Activated CD4-positive, alpha-beta T cell treated with anti-CD3 and anti-CD28 coated beads for 36 hours (primary cell): ENCODE measurements at regions not wholly inside any gene's neighbourhood (a gene's known extent, or its start where the extent isn't known, plus 50 kb on each side); places are given as distances from the start of the nearest gene placed in this dataset.

ENCODE experiments used
- ATAC-seq: fragments of 200-7000 bp; cut with Tn5 transposase; one replicate; pipeline ENCODE4 v1.10.0; 2021; ENCODE audit warnings: mild to moderate bottlenecking, moderate library complexity
- CTCF ChIA-PET: fragments of 350-600 bp; sonication (Branson Sonifier 250); formaldehyde crosslinking; loops from one replicate; lab custom pipeline; 2021; ENCODE audit warnings: antibody characterized with exemption; lab: Charles Lee
- POLR2A ChIA-PET: fragments of 350-600 bp; sonication (Branson Sonifier 250); formaldehyde crosslinking; loops from one replicate; lab custom pipeline; 2021; ENCODE audit warnings: antibody characterized with exemption, inconsistent platforms; lab: Charles Lee
- DNase-seq: peaks from one replicate; pipeline ENCODE4 v3.0.0-alpha.2; 2020
- H3K27ac Mint-ChIP-seq: one replicate; pipeline ENCODE4 v1.8.0; 2021; ENCODE audit warnings: mixed read lengths
- H3K27me3 Mint-ChIP-seq: one replicate; pipeline ENCODE4 v1.8.0; 2021; ENCODE audit warnings: mixed read lengths
- H3K36me3 Mint-ChIP-seq: one replicate; pipeline ENCODE4 v1.8.0; 2021; ENCODE audit warnings: low read depth, mixed read lengths
- H3K4me1 Mint-ChIP-seq: one replicate; pipeline ENCODE4 v1.8.0; 2021; ENCODE audit warnings: mixed read lengths
- H3K4me3 Mint-ChIP-seq: one replicate; pipeline ENCODE4 v1.8.0; 2021; ENCODE audit warnings: mild to moderate bottlenecking, moderate library complexity, mixed read lengths
- H3K9me3 Mint-ChIP-seq: one replicate; pipeline ENCODE4 v1.8.0; 2021; ENCODE audit warnings: low read depth, mixed read lengths
- intact Hi-C, 2 experiments: fragments of 100-400 bp; cut with DNase I in 1 of 2; cut with micrococcal nuclease in 1 of 2; formaldehyde crosslinking; loops; one replicate each; pipeline versions ENCODE4 v1.14.2 to v1.15.1; 2022 to 2024; cut with DNase I, micrococcal nuclease

DNA sequence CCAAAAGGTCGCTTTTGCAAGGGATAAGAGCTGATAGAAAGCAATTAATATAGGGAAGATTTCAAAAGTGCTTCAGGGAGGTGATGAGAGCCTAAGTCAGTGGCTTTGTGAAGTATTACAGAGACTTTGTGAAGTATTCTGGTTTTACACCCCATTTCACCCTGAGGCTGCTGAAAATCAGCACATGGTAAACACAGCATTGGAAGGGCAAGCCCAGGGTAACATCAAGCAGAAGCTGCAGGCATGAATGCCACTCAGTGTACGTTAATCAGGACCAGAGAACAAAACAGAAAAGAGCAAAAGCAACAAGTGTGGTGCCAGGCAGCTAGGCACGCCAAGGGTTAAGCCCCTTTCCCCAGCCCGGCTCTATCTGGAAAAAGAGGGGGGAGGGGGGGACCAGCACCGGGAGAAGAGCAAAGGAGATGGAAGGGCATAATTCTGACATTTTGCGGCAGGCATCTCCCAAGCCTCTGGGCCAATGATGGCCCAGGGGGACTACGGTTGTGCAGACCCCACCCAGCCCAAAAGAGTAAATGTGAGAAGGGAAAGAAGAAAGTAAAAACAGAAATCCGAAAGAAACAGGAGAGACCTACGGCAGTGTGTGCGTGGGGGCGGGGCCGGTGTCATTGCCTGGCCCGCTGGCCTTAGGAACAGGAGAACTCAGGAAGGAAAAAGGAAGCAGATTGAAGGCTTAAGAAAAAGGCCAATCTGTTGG is 58.9 kb downstream of the DHRS2 start:
- no peak for ATAC-seq
- CTCF ChIA-PET = no interaction called here
- intact Hi-C loops = no loop called here
- H3K27me3 Mint-ChIP-seq = peaks cover 13% of the 10 kb centered on the region
- no peak overlapping the region for H3K4me3 Mint-ChIP-seq
- no peaks in the 10 kb centered on the region for H3K36me3 Mint-ChIP-seq
- H3K27ac Mint-ChIP-seq = no peak overlapping the region
- peaks cover 5% of the 10 kb centered on the region for H3K9me3 Mint-ChIP-seq
- POLR2A ChIA-PET = no interaction called here
- no peak for DNase-seq
- no peaks in the 10 kb centered on the region for H3K4me1 Mint-ChIP-seq

DNA sequence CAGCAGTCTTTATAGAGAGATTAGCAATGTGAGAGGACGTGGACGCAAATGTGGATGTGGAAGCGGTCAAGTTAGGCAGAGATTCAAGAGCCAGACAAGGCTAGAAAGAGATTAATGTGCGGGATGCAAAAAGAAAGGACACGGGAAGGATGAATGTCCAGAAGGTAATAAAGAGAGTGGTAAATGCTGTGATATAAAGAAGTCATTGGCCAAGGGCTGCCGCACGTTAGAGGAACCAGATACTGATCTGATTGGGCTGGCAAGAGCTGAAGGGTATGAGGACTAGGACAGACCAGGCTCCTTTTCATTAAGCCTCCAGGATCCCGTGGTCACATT is 59.5 kb downstream of the DHRS2 start:
- no peaks in the 10 kb centered on the region for H3K36me3 Mint-ChIP-seq
- ChIA-PET CTCF (no interaction called here), POLR2A (no interaction called here)
- H3K9me3 Mint-ChIP-seq = peaks cover 5% of the 10 kb centered on the region
- intact Hi-C loops = no loop called here
- H3K4me3 Mint-ChIP-seq = no peak overlapping the region
- no peak overlapping the region for H3K27ac Mint-ChIP-seq
- DNase-seq = no peak
- H3K4me1 Mint-ChIP-seq = no peaks in the 10 kb centered on the region
- H3K27me3 Mint-ChIP-seq = peaks cover 13% of the 10 kb centered on the region
- ATAC-seq = no peak

DNA sequence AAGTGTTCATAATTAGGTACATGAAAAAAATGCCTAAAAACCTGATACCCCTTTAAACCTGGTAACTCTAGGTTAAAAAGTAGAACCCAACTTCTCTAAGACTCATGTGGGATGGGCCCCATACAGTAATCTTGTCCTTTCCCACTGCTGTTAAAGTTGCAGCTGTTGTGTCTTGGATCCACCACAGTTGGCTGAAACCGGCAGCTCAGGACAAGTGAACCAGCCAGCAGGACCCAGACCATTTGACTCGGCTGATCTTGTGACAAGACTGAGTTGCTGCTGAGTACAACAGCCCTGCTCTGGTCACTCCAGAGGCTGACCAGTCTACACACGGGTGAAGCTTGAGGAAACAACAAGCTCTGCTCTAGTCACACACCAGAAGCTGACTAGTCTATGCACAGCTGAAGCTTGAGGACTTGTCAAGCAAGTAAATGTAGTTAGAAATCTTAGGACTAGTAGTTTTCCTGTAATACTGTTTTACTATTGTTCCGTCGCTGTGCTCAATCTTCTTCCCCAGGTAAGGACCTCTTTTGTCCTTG is 60.6 kb downstream of the DHRS2 start:
- H3K36me3 Mint-ChIP-seq = no peaks in the 10 kb centered on the region
- DNase-seq (no peak), ATAC-seq (no peak)
- peaks cover 10% of the 10 kb centered on the region for H3K27me3 Mint-ChIP-seq
- CTCF ChIA-PET = no interaction called here
- no peaks in the 10 kb centered on the region for H3K9me3 Mint-ChIP-seq
- POLR2A ChIA-PET = no interaction called here
- no peak overlapping the region for H3K4me3 Mint-ChIP-seq
- no peak overlapping the region for H3K27ac Mint-ChIP-seq
- no peaks in the 10 kb centered on the region for H3K4me1 Mint-ChIP-seq
- intact Hi-C loops = no loop called here

- Mint-ChIP-seq H3K4me1 (no peaks in the 10 kb centered on the region), H3K27ac (no peak overlapping the region), H3K27me3 (peaks cover 11% of the 10 kb centered on the region), H3K4me3 (no peak overlapping the region), H3K9me3 (no peaks in the 10 kb centered on the region), H3K36me3 (no peaks in the 10 kb centered on the region)
- ATAC-seq (no peak), DNase-seq (no peak)
- ChIA-PET POLR2A (no interaction called here), CTCF (no interaction called here)
- intact Hi-C loops = no loop called here
Measured at GRCh38 chr14:23697680-23698079, 61.5 kb downstream of the DHRS2 start.

DNA sequence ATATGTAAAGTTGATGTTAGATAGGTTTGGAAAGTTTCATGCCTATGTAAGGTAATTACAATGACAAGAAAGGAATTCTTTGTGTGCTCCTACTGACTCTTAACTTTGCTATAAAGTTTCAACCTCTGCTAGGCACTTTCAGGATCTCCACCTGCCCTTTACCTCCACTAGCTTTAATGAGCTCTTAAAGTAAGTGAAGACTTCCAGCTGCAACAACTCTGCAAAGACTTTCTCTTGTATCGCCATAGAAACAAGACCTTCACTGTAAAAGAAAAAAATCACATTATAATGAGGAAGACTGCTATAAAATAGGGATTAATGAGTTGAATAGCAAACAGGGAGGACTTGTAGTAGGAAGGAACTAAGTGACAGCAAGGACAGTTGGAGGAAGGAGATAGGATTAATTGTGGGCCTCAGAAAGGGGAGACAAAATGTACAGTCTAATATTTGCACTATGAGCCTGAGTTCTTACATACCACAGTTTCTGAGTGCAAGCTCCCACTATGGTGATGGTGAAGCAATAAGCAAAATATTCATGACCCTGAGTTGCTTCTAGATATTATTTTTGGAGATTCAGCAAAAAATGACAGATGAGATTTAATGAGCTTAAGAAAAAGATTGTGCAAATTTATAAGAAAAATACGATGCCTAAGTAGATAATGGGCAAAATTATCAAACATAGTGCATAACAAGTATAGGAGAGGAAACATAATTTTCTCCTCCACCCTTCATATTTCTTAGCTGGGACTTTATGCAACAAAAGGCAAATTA is 66.7 kb downstream of the DHRS2 start:
- no peak for ATAC-seq
- ChIA-PET POLR2A (interaction anchor here (0.5 kb wide), 1 partner anchor 49 kb away, joined by 4 read pairs; no protein-coding TSS in a partner anchor), CTCF (interaction anchor here (0.7 to 0.8 kb wide), 2 partner anchors 71 to 342 kb away, joined by 3 to 6 read pairs; no protein-coding TSS in a partner anchor)
- no peak for DNase-seq
- Mint-ChIP-seq H3K4me3 (no peak overlapping the region), H3K27me3 (peaks cover 13% of the 10 kb centered on the region), H3K36me3 (peaks cover 2% of the 10 kb centered on the region), H3K9me3 (peaks cover 7% of the 10 kb centered on the region), H3K27ac (no peak overlapping the region), H3K4me1 (no peaks in the 10 kb centered on the region)
- intact Hi-C loops = no loop called here

DNA sequence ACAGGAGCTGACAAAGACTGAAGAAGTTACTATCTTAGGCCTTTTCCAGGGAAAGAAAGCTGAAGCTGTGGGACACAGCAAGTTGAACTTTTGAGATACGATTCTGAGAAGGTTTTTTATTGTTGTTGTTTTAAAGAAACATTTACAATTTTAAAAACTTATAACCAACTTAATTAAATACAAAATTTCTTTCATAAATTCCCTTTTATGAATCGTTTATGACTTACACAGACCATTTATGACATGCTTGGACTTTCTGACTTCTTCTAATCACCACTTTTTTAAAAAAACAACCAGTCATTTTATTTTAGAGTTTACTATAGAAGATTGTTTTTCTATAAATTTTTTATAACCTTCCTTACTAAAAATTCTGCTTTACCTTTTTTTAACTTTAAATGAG is 68.7 kb downstream of the DHRS2 start:
- Mint-ChIP-seq H3K4me1 (no peaks in the 10 kb centered on the region), H3K27ac (no peak overlapping the region), H3K4me3 (no peak overlapping the region), H3K9me3 (peaks cover 7% of the 10 kb centered on the region), H3K36me3 (peaks cover 2% of the 10 kb centered on the region), H3K27me3 (peaks cover 10% of the 10 kb centered on the region)
- POLR2A ChIA-PET = interaction anchor here (0.7 kb wide), 1 partner anchor 528 kb away, joined by 4 read pairs; the partner anchor contains the start of gene GMPR2
- no peak for DNase-seq
- no peak for ATAC-seq
- CTCF ChIA-PET = interaction anchor here (0.6 to 0.7 kb wide), 2 partner anchors 72 to 206 kb away, joined by 3 read pairs; no protein-coding TSS in a partner anchor
- intact Hi-C loops = no loop called here

DNA sequence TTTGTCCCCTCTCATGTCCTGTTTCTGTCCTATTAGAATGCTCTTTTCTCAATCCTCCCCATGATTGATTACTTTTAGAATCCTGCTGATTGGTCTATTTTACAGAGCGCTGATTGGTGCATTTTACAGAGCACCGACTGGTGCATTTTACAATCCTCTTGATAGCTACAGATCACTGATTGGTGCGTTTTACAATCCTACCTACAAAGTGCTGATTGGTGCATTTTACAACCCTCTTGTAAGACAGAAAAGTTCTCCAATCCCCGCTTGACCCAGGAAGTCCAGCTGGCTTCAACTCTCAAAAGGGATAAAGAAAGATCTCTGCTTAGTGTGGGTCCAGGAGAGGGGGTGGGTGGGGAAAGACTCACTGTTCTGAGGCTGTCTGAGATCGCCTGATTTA is 71.3 kb downstream of the DHRS2 start:
- CTCF ChIA-PET = interaction anchor here (0.5 to 1.0 kb wide), 2 partner anchors 37 to 1020 kb away, joined by 3 read pairs; no protein-coding TSS in a partner anchor
- intact Hi-C loops = no loop called here

DNA sequence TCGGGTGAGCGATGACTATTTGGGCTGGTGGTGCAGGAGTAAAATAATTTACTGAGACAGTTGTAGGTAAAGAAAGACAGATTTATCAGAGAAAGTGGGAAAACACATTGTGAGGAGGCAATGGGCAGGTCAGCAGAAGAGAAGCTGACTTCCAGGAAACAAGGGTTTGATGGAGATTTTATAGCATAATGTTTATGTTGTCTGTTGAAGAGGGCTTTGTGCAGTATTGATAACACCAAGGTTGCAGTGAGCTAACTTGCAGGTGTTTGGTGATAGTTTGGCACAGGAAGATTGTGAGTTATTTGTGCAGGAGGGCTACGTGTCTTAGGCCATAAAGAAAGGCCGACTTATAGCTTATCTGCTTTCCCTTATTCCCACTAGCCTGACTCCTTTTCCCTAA is 72.2 kb downstream of the DHRS2 start:
- H3K9me3 Mint-ChIP-seq = peaks cover 7% of the 10 kb centered on the region

More for the DNA sequence above, 71.3 kb downstream of the DHRS2 start:
- POLR2A ChIA-PET = interaction anchor here (0.7 kb wide), 1 partner anchor 152 kb away, joined by 4 read pairs; no protein-coding TSS in a partner anchor
- no peak overlapping the region for H3K4me3 Mint-ChIP-seq
- ATAC-seq = no peak
- H3K27me3 Mint-ChIP-seq = peaks cover 9% of the 10 kb centered on the region
- peaks cover 2% of the 10 kb centered on the region for H3K36me3 Mint-ChIP-seq
- peaks cover 7% of the 10 kb centered on the region for H3K9me3 Mint-ChIP-seq
- DNase-seq = no peak
- H3K4me1 Mint-ChIP-seq = no peaks in the 10 kb centered on the region
- no peak overlapping the region for H3K27ac Mint-ChIP-seq

GRCh38 chr14:23709923-23710322 is 73.8 kb downstream of the DHRS2 start:
- ChIA-PET CTCF (no interaction called here), POLR2A (no interaction called here)
- H3K4me1 Mint-ChIP-seq = no peaks in the 10 kb centered on the region
- no peak for DNase-seq
- intact Hi-C loops = loop anchor here in 1 of 2 experiments (10.0 kb wide), 1 partner anchor 1035 kb away; no protein-coding TSS in a partner anchor
- peaks cover 8% of the 10 kb centered on the region for H3K27me3 Mint-ChIP-seq
- no peak for ATAC-seq
- no peak overlapping the region for H3K27ac Mint-ChIP-seq
- no peak overlapping the region for H3K4me3 Mint-ChIP-seq
- H3K36me3 Mint-ChIP-seq = no peaks in the 10 kb centered on the region
- peaks cover 4% of the 10 kb centered on the region for H3K9me3 Mint-ChIP-seq

More for the DNA sequence above, 72.2 kb downstream of the DHRS2 start:
- no peak overlapping the region for H3K4me3 Mint-ChIP-seq
- peaks cover 9% of the 10 kb centered on the region for H3K27me3 Mint-ChIP-seq
- DNase-seq = no peak
- CTCF ChIA-PET = no interaction called here
- intact Hi-C loops = no loop called here
- H3K4me1 Mint-ChIP-seq = no peaks in the 10 kb centered on the region
- no peak overlapping the region for H3K27ac Mint-ChIP-seq
- POLR2A ChIA-PET = interaction anchor here (0.7 kb wide), 1 partner anchor 153 kb away, joined by 4 read pairs; no protein-coding TSS in a partner anchor
- H3K36me3 Mint-ChIP-seq = peaks cover 2% of the 10 kb centered on the region
- no peak for ATAC-seq

- Mint-ChIP-seq H3K4me1 (no peaks in the 10 kb centered on the region), H3K9me3 (no peaks in the 10 kb centered on the region), H3K36me3 (no peaks in the 10 kb centered on the region), H3K27ac (no peak overlapping the region), H3K27me3 (peaks cover 13% of the 10 kb centered on the region), H3K4me3 (no peak overlapping the region)
- DNase-seq (no peak), ATAC-seq (no peak)
- intact Hi-C loops = loop anchor here in 1 of 2 experiments (10.0 kb wide), 1 partner anchor 1037 kb away; no protein-coding TSS in a partner anchor
- POLR2A ChIA-PET = no interaction called here
- CTCF ChIA-PET = interaction anchor here (0.9 kb wide), 1 partner anchor 15 kb away, joined by 3 read pairs; no protein-coding TSS in a partner anchor
Measured at GRCh38 chr14:23712287-23712686, 76.1 kb downstream of the DHRS2 start.

- no peak for ATAC-seq
- no peak for DNase-seq
- no peaks in the 10 kb centered on the region for H3K9me3 Mint-ChIP-seq
- POLR2A ChIA-PET = no interaction called here
- H3K27me3 Mint-ChIP-seq = peaks cover 7% of the 10 kb centered on the region
- intact Hi-C loops = loop anchor here in 1 of 2 experiments (10.0 kb wide), 1 partner anchor 1045 kb away; no protein-coding TSS in a partner anchor
- H3K36me3 Mint-ChIP-seq = no peaks in the 10 kb centered on the region
- no peak overlapping the region for H3K27ac Mint-ChIP-seq
- CTCF ChIA-PET = interaction anchor here (0.7 kb wide), 1 partner anchor 191 kb away, joined by 3 read pairs; no protein-coding TSS in a partner anchor
- no peaks in the 10 kb centered on the region for H3K4me1 Mint-ChIP-seq
- H3K4me3 Mint-ChIP-seq = no peak overlapping the region
Measured at GRCh38 chr14:23719225-23719985, 83.2 kb downstream of the DHRS2 start.
